H1 (cell line): ENCODE measurements at regions not wholly inside any gene's neighbourhood (a gene's known extent, or its start where the extent isn't known, plus 50 kb on each side); places are given as distances from the start of the nearest gene placed in this dataset.
A peak's percentile ranks its signal among the peaks of the same experiment; 100 is the strongest.

Source experiments
- CTCF ChIA-PET: fragments of 300-600 bp; sonication (Branson Sonifier 250); formaldehyde crosslinking; loops from one replicate; lab custom pipeline; 2021; ENCODE audit not compliant: partially characterized antibody; lab: Charles Lee
- POLR2A ChIA-PET: fragments of 300-600 bp; sonication (Branson Sonifier 250); formaldehyde crosslinking; loops from one replicate; lab custom pipeline; 2021; ENCODE audit warnings: inconsistent platforms; ENCODE audit not compliant: partially characterized antibody; lab: Charles Lee
- DNase-seq, 2 experiments: peaks; one replicate each; pipeline versions ENCODE4 v3.0.0 to v3.0.0-alpha.2; 2010 to 2022; ENCODE audit warnings: low spot score in 2 of 2, low read depth in 1 of 2, mixed read lengths in 1 of 2
- FAIRE-seq: peaks from 2 replicates; lab custom pipeline; 2011; peaks lifted over from hg19 to GRCh38; lab: Jason Lieb, UNC
- H2AFZ ChIP-seq: 2 replicates; pipeline ENCODE4 v1.8.1; 2012; ENCODE audit warnings: low read length, inconsistent platforms
- H2AK5ac ChIP-seq: 2 replicates; pipeline ENCODE4 v1.6.1; 2013; ENCODE audit warnings: low read depth, low read length
- H2BK120ac ChIP-seq: replicated peaks from 2 replicates; pipeline ENCODE3; 2013; ENCODE audit warnings: low read depth, low read length, inconsistent platforms
- H2BK12ac ChIP-seq: 2 replicates; pipeline ENCODE4 v1.6.1; 2013; ENCODE audit warnings: low read depth, low read length
- H2BK15ac ChIP-seq: 2 replicates; pipeline ENCODE4 v1.6.1; 2013; ENCODE audit warnings: low read length
- H2BK20ac ChIP-seq: 2 replicates; pipeline ENCODE4 v1.6.1; 2013; ENCODE audit warnings: low read length
- H2BK5ac ChIP-seq: 2 replicates; pipeline ENCODE4 v1.6.1; 2013; ENCODE audit warnings: low read depth, low read length
- H3K14ac ChIP-seq: 2 replicates; pipeline ENCODE4 v1.6.1; 2013; ENCODE audit warnings: inconsistent platforms; ENCODE audit not compliant: insufficient read length
- H3K18ac ChIP-seq: 2 replicates; pipeline ENCODE4 v1.6.1; 2013; ENCODE audit warnings: low read length; ENCODE audit errors: extremely low read depth
- H3K23ac ChIP-seq: 2 replicates; pipeline ENCODE4 v1.6.1; 2013; ENCODE audit warnings: inconsistent platforms; ENCODE audit not compliant: insufficient read length
- H3K23me2 ChIP-seq: 2 replicates; pipeline ENCODE4 v1.6.1; 2013; ENCODE audit warnings: low read depth, low read length
- H3K27ac ChIP-seq: 2 replicates; pipeline ENCODE4 v1.6.1; 2011; ENCODE audit warnings: low read depth, low read length, inconsistent platforms
- H3K27me3 ChIP-seq, 4 experiments: replicated peaks in 1 of 4; 1 replicate in 1 of 4; 2 replicates in 3 of 4; pipeline versions ENCODE4 v1.6.1 to v1.8.1; 2011 to 2013; ENCODE audit warnings: low read length in 3 of 4, mild to moderate bottlenecking in 3 of 4, inconsistent platforms in 2 of 4, mixed read lengths in 2 of 4, moderate library complexity in 1 of 4; ENCODE audit not compliant: control insufficient read depth in 3 of 4, insufficient read depth in 3 of 4; ENCODE audit errors: extremely low read depth in 1 of 4
- H3K36me3 ChIP-seq, 4 experiments: 2 replicates each; pipeline versions ENCODE4 v1.6.1 to v1.8.1; 2011 to 2013; ENCODE audit warnings: mild to moderate bottlenecking in 4 of 4, low read length in 3 of 4, moderate library complexity in 2 of 4, control low read depth in 1 of 4, inconsistent platforms in 1 of 4; ENCODE audit not compliant: insufficient read depth in 4 of 4, control insufficient read depth in 2 of 4
- H3K4ac ChIP-seq: replicated peaks from 2 replicates; pipeline ENCODE3; 2013; ENCODE audit warnings: low read length, low read depth, mixed read lengths, inconsistent platforms; ENCODE audit not compliant: insufficient read length
- H3K4me1 ChIP-seq, 4 experiments: replicated peaks in 1 of 4; 1 replicate in 1 of 4; 2 replicates in 3 of 4; pipeline versions ENCODE4 v1.6.1 to v1.8.1; 2011 to 2013; ENCODE audit warnings: low read length in 3 of 4, inconsistent platforms in 2 of 4, mixed read lengths in 1 of 4; ENCODE audit not compliant: insufficient read depth in 4 of 4, control insufficient read depth in 3 of 4
- H3K4me2 ChIP-seq, 2 experiments: 2 replicates each; pipeline versions ENCODE4 v1.6.1 to v1.8.1; 2011 to 2013; ENCODE audit warnings: low read depth in 2 of 2, low read length in 2 of 2, control low read depth in 1 of 2, inconsistent platforms in 1 of 2, mild to moderate bottlenecking in 1 of 2; ENCODE audit not compliant: insufficient read depth in 1 of 2
- H3K4me3 ChIP-seq, 4 experiments: fragments of 200-600, 300-600 bp in 1 of 4; sonication (generic), shearing (Covaris generic), sonication (Bioruptor Twin) in 1 of 4; 2 replicates each; pipeline versions ENCODE4 v1.5.1 to v1.8.1; 2011 to 2016; ENCODE audit warnings: low read length in 4 of 4, low read depth in 3 of 4, control low read depth in 2 of 4, inconsistent platforms in 2 of 4, mild to moderate bottlenecking in 2 of 4, mixed read lengths in 1 of 4, moderate library complexity in 1 of 4; ENCODE audit not compliant: insufficient read depth in 2 of 4; ENCODE audit errors: extremely low read depth in 1 of 4
- H3K56ac ChIP-seq: replicated peaks from 2 replicates; pipeline ENCODE3; 2013; ENCODE audit warnings: low read depth, mild to moderate bottlenecking, mixed read lengths, low read length, inconsistent platforms; ENCODE audit not compliant: insufficient read length
- H3K79me1 ChIP-seq: 2 replicates; pipeline ENCODE4 v1.6.1; 2013; ENCODE audit warnings: low read depth, low read length, control low read depth
- H3K79me2 ChIP-seq, 2 experiments: 2 replicates each; pipeline versions ENCODE4 v1.6.1 to v1.8.1; 2012 to 2013; ENCODE audit warnings: low read length in 2 of 2, mild to moderate bottlenecking in 2 of 2, inconsistent platforms in 1 of 2; ENCODE audit not compliant: insufficient read depth in 2 of 2, control insufficient read depth in 1 of 2
- H3K9ac ChIP-seq, 4 experiments: replicated peaks in 1 of 4; 1 replicate in 1 of 4; 2 replicates in 3 of 4; pipeline versions ENCODE4 v1.6.1 to v1.8.1; 2011 to 2013; ENCODE audit warnings: low read depth in 3 of 4, low read length in 3 of 4, control low read depth in 2 of 4, mild to moderate bottlenecking in 2 of 4, moderate library complexity in 2 of 4, inconsistent platforms in 1 of 4; ENCODE audit errors: extremely low read depth in 1 of 4
- H3K9me3 ChIP-seq, 2 experiments: 2 replicates each; pipeline versions ENCODE4 v1.6.1 to v1.8.1; 2012 to 2013; ENCODE audit warnings: mild to moderate bottlenecking in 2 of 2, moderate library complexity in 2 of 2, control low read depth in 1 of 2, inconsistent platforms in 1 of 2, low read depth in 1 of 2, low read length in 1 of 2, mixed read lengths in 1 of 2; ENCODE audit not compliant: insufficient read depth in 2 of 2
- H4K20me1 ChIP-seq, 2 experiments: replicated peaks in 1 of 2; 2 replicates each; pipeline versions ENCODE3 to v1.8.1; 2011 to 2013; ENCODE audit warnings: inconsistent platforms in 2 of 2, low read length in 2 of 2, mild to moderate bottlenecking in 1 of 2; ENCODE audit not compliant: insufficient read depth in 2 of 2, control insufficient read depth in 1 of 2
- H4K5ac ChIP-seq: 2 replicates; pipeline ENCODE4 v1.6.1; 2013; ENCODE audit warnings: low read length, low read depth, mixed read lengths, inconsistent platforms; ENCODE audit not compliant: insufficient read length
- H4K8ac ChIP-seq: 2 replicates; pipeline ENCODE4 v1.8.0; 2013; ENCODE audit warnings: mild to moderate bottlenecking, moderate library complexity, low read length, inconsistent platforms; ENCODE audit not compliant: insufficient read depth; ENCODE audit errors: extremely low read depth
- H4K91ac ChIP-seq: replicated peaks from 2 replicates; pipeline ENCODE3; 2013; ENCODE audit warnings: low read length, mixed read lengths, inconsistent platforms; ENCODE audit not compliant: insufficient read length
- BACH1 ChIP-seq: IDR thresholded peaks from 2 replicates; pipeline ENCODE4 v1.6.1; 2012; ENCODE audit warnings: low read length, improper control_type of control experiment
- BRCA1 ChIP-seq: IDR thresholded peaks from 2 replicates; pipeline ENCODE4 v1.6.1; 2012; ENCODE audit warnings: low read depth, low read length, improper control_type of control experiment
- CBX8 ChIP-seq: fragments of 300-800, 300-1000 bp; sonication (generic); IDR thresholded peaks from 2 replicates; pipeline ENCODE4 v1.7.1; 2016; ENCODE audit warnings: low read depth, low read length, borderline replicate concordance
- CEBPB ChIP-seq: IDR thresholded peaks from 2 replicates; pipeline ENCODE4 v1.6.1; 2012; ENCODE audit warnings: low read depth, low read length
- EGR1 ChIP-seq: IDR thresholded peaks from 2 replicates; pipeline ENCODE4 v1.6.1; 2011; ENCODE audit warnings: low read depth, low read length, borderline replicate concordance
- EP300 ChIP-seq, 2 experiments: IDR thresholded peaks; 1 replicate in 1 of 2; 2 replicates in 1 of 2; pipeline ENCODE4 v1.6.1; 2011 to 2012; ENCODE audit warnings: low read depth in 2 of 2, low read length in 2 of 2, mild to moderate bottlenecking in 2 of 2, borderline replicate concordance in 1 of 2, inconsistent platforms in 1 of 2, moderate library complexity in 1 of 2
- HDAC2 ChIP-seq, 2 experiments: fragments of 300-600 bp in 1 of 2; sonication (generic) in 1 of 2; IDR thresholded peaks; 2 replicates each; pipeline ENCODE4 v1.6.1; 2011 to 2012; ENCODE audit warnings: low read depth in 2 of 2, low read length in 2 of 2, mild to moderate bottlenecking in 2 of 2, moderate library complexity in 2 of 2, borderline replicate concordance in 1 of 2, inconsistent platforms in 1 of 2
- KDM4A ChIP-seq: IDR thresholded peaks from one replicate; pipeline ENCODE4 v1.7.1; 2012; ENCODE audit warnings: low read depth, mild to moderate bottlenecking, moderate library complexity, low read length, inconsistent platforms; ENCODE audit not compliant: severe bottlenecking
- PHF8 ChIP-seq: fragments of 200-600 bp; sonication (generic); conservative IDR thresholded peaks from 2 replicates; pipeline ENCODE4 v1.7.1; 2012; ENCODE audit warnings: low read depth, mild to moderate bottlenecking, inconsistent platforms, low read length, moderate library complexity
- SUZ12 ChIP-seq: fragments of 200-600 bp; sonication (generic); IDR thresholded peaks from 2 replicates; pipeline ENCODE4 v1.6.1; 2012; ENCODE audit warnings: mild to moderate bottlenecking, inconsistent platforms, low read length, moderate library complexity, mixed read lengths
- YY1 ChIP-seq: IDR thresholded peaks from 2 replicates; pipeline ENCODE4 v1.6.1; 2011; ENCODE audit warnings: low read depth, mild to moderate bottlenecking, low read length
- WGBS, 2 experiments: shearing (Covaris generic) in 1 of 2; methylation state at CpG; one replicate each; pipeline versions ENCODE4 v1.1.6 to v1.1.7; 2013 to 2015; ENCODE audit warnings: low lambda C conversion rate in 2 of 2, mixed read lengths in 2 of 2, inconsistent platforms in 1 of 2, low coverage in 1 of 2, missing lambda C conversion rate in 1 of 2; ENCODE audit not compliant: insufficient replicate concordance in 2 of 2, insufficient coverage in 1 of 2, insufficient read length in 1 of 2; ENCODE audit errors: extremely low coverage in 1 of 2, missing lambda C conversion rate in 1 of 2; 5-methylcytosine and 5-hydroxymethylcytosine counted together

GRCh38 chr15:52858782-52859176 lies 68.6 kb upstream of the ONECUT1 start:
- no peak overlapping the region for H4K5ac ChIP-seq
- no peak overlapping the region for H3K56ac ChIP-seq
- H3K23ac ChIP-seq = no peak overlapping the region
- TF ChIP-seq YY1 (no peak), BACH1 (no peak), PHF8 (no peak), HDAC2 (IDR thresholded peaks at IDR 0.05; ENCODE audit: borderline replicate concordance in 1 of 2, low read depth in 2 of 2, low read length in 2 of 2) (no peak), KDM4A (no peak), BRCA1 (no peak), EGR1 (no peak), CEBPB (no peak), EP300 (IDR thresholded peaks at IDR 0.05; ENCODE audit: borderline replicate concordance in 1 of 2, low read depth in 2 of 2, low read length in 2 of 2) (no peak), CBX8 (no peak), SUZ12 (no peak)
- no peak overlapping the region for H3K27ac ChIP-seq
- 72% methylated on average over 9 of the region's 9 CpGs; no CpG with 5 or more reads in 1 of the 2 experiments for WGBS, 2 experiments
- H3K23me2 ChIP-seq = no peaks in the 10 kb centered on the region
- H2BK5ac ChIP-seq = no peak overlapping the region
- no peak overlapping the region for H3K18ac ChIP-seq
- H3K4me2 ChIP-seq = peak overlapping the region; percentile 28 to 44
- no peaks in the 10 kb centered on the region; the same call in 1 of the 2 replicates for H3K79me1 ChIP-seq
- H3K9ac ChIP-seq = no peak overlapping the region; a peak in 1 of 7 replicates
- no peak overlapping the region for H2AFZ ChIP-seq
- no peak overlapping the region for H3K4me3 ChIP-seq
- H2BK120ac ChIP-seq = no peak overlapping the region
- no peaks in the 10 kb centered on the region for H4K20me1 ChIP-seq
- no peak overlapping the region for H4K91ac ChIP-seq
- H3K79me2 ChIP-seq = no peaks in the 10 kb centered on the region
- DNase-seq = no peak
- H2BK15ac ChIP-seq = no peak overlapping the region
- H2AK5ac ChIP-seq = no peak overlapping the region; the same call in 1 of the 2 replicates
- H4K8ac ChIP-seq = no peak overlapping the region
- no peak overlapping the region for H3K4ac ChIP-seq
- H3K27me3 ChIP-seq = peaks cover 0 to 2% (median 0%) of the 10 kb centered on the region in 4 experiments; a peak in 1 of 7 replicates
- no peak overlapping the region for H3K14ac ChIP-seq
- ChIA-PET CTCF (interaction anchor here (0.8 to 1.7 kb wide), 5 partner anchors 10 to 80 kb away, joined by 3 to 11 read pairs (median 3); no protein-coding TSS in a partner anchor), POLR2A (no interaction called here)
- no peak overlapping the region for H2BK20ac ChIP-seq
- FAIRE-seq = no peak
- H3K9me3 ChIP-seq = no peaks in the 10 kb centered on the region
- peaks cover 0 to 16% (median 11%) of the 10 kb centered on the region in 4 experiments; a peak in 5 of 7 replicates for H3K4me1 ChIP-seq
- no peak overlapping the region for H2BK12ac ChIP-seq
- no peaks in the 10 kb centered on the region for H3K36me3 ChIP-seq
